K562 (cell line): ENCODE measurements at regions not wholly inside any gene's neighbourhood (a gene's known extent, or its start where the extent isn't known, plus 50 kb on each side); places are given as distances from the start of the nearest gene placed in this dataset.

ENCODE experiments used
- ATAC-seq: fragments of 200-7000 bp; cut with Tn5 transposase; 3 replicates; pipeline ENCODE4 v1.9.1; 2020; ENCODE audit warnings: moderate library complexity
- BruUV-seq: library from RNA; stranded (reverse); fragments of 400-500 nt; replicated peaks from 2 replicates; lab custom pipeline; 2021; lab: Mats Ljungman, UMichigan
- CTCF ChIA-PET: fragments of 300-600 bp; formaldehyde crosslinking; extraction: SDS; loops from one replicate; lab custom pipeline; 2021; ENCODE audit warnings: low intra/inter-chr PET ratio; lab: Yijun Ruan, JAX
- POLR2A ChIA-PET: fragments of 300-600, 350-650 bp; sonication (Branson Sonifier 250); formaldehyde crosslinking; extraction: SDS; loops from one replicate; lab custom pipeline; 2021; ENCODE audit warnings: antibody characterized with exemption, inconsistent platforms; lab: Yijun Ruan, JAX
- DNase-seq, 4 experiments: peaks; one replicate each; pipeline versions ENCODE4 v3.0.0 to v3.0.0-alpha.2; 2011 to 2018; ENCODE audit warnings: low spot score in 3 of 4, mixed read lengths in 3 of 4; ENCODE audit errors: extremely low read depth in 1 of 4
- FAIRE-seq: peaks from 2 replicates; lab custom pipeline; 2011; peaks lifted over from hg19 to GRCh38; lab: Jason Lieb, UNC
- H2AFZ ChIP-seq: 2 replicates; pipeline ENCODE4 v1.6.0; 2011; ENCODE audit warnings: low read depth, low read length, control low read depth, inconsistent platforms
- H3K27ac ChIP-seq: fragments of 200-600 bp; 3 replicates; pipeline ENCODE4 v1.8.0; 2011; ENCODE audit warnings: low read depth, mild to moderate bottlenecking, control low read depth, inconsistent platforms, low read length, moderate library complexity, mixed read lengths; ENCODE audit errors: extremely low read depth
- H3K27me3 ChIP-seq, 2 experiments: fragments of 300-600 bp in 1 of 2; 2 replicates in 1 of 2; 3 replicates in 1 of 2; pipeline versions ENCODE4 v1.6.0 to v1.8.0; 2011; ENCODE audit warnings: inconsistent platforms in 2 of 2, low read length in 2 of 2, mild to moderate bottlenecking in 1 of 2, mixed read lengths in 1 of 2, moderate library complexity in 1 of 2; ENCODE audit not compliant: control insufficient read depth in 2 of 2, insufficient read depth in 2 of 2
- H3K36me3 ChIP-seq: fragments of 300-600 bp; 3 replicates; pipeline ENCODE4 v1.8.0; 2011; ENCODE audit warnings: mild to moderate bottlenecking, low read length, inconsistent platforms; ENCODE audit not compliant: control insufficient read depth, insufficient read depth
- H3K4me1 ChIP-seq, 2 experiments: fragments of 200-600 bp in 1 of 2; replicated peaks in 1 of 2; 2 replicates in 1 of 2; 3 replicates in 1 of 2; pipeline versions ENCODE4 v1.5.1 to v1.8.0; 2011; ENCODE audit warnings: inconsistent platforms in 2 of 2, low read length in 2 of 2, mild to moderate bottlenecking in 1 of 2, mixed read lengths in 1 of 2, moderate library complexity in 1 of 2; ENCODE audit not compliant: control insufficient read depth in 2 of 2, insufficient read depth in 2 of 2
- H3K4me2 ChIP-seq: 2 replicates; pipeline ENCODE4 v1.6.1; 2011; ENCODE audit warnings: low read length, control low read depth, inconsistent platforms, mixed read lengths; ENCODE audit not compliant: insufficient read depth
- H3K4me3 ChIP-seq: fragments of 200-600 bp; sonication (generic), shearing (Covaris generic); 2 replicates; pipeline ENCODE4 v1.5.1; 2016; ENCODE audit warnings: control low read depth, inconsistent platforms
- H3K79me2 ChIP-seq: fragments of 200-600 bp; 3 replicates; pipeline ENCODE4 v1.8.0; 2011; ENCODE audit warnings: low read length, inconsistent platforms; ENCODE audit not compliant: control insufficient read depth, insufficient read depth
- H3K9ac ChIP-seq, 2 experiments: 2 replicates each; pipeline versions ENCODE4 v1.6.0 to v1.6.1; 2011; ENCODE audit warnings: low read depth in 2 of 2, low read length in 2 of 2, control low read depth in 1 of 2, inconsistent platforms in 1 of 2, mild to moderate bottlenecking in 1 of 2, mixed read lengths in 1 of 2; ENCODE audit not compliant: insufficient read depth in 1 of 2
- H3K9me1 ChIP-seq: one replicate; pipeline ENCODE4 v1.6.0; 2011; ENCODE audit warnings: inconsistent platforms, mild to moderate bottlenecking, low read length, moderate library complexity; ENCODE audit not compliant: control insufficient read depth, insufficient read depth
- H3K9me3 ChIP-seq: replicated peaks from 2 replicates; pipeline ENCODE4 v1.5.1; 2011; ENCODE audit warnings: low read depth, low read length, inconsistent platforms; ENCODE audit not compliant: control insufficient read depth, insufficient read depth
- H4K20me1 ChIP-seq: replicated peaks from 2 replicates; pipeline ENCODE4 v1.6.1; 2011; ENCODE audit warnings: low read length, inconsistent platforms, mixed read lengths; ENCODE audit not compliant: control insufficient read depth, insufficient read depth
- CBFA2T2 ChIP-seq: fragments of 450-650 bp; conservative IDR thresholded peaks from 2 replicates; pipeline ENCODE4 v1.6.1; 2017; ENCODE audit warnings: mild to moderate bottlenecking
- CCNT2 ChIP-seq: IDR thresholded peaks from 2 replicates; pipeline ENCODE4 v1.6.1; 2011; ENCODE audit warnings: borderline replicate concordance, low read depth, mild to moderate bottlenecking, moderate library complexity, mixed read lengths, low read length; ENCODE audit not compliant: insufficient read length; ENCODE audit errors: extremely low read depth
- CREBBP ChIP-seq: IDR thresholded peaks from one replicate; pipeline ENCODE4 v1.6.1; 2012; ENCODE audit warnings: low read depth, mild to moderate bottlenecking, control low read depth, inconsistent platforms, low read length
- CTCFL ChIP-seq: IDR thresholded peaks from 2 replicates; pipeline ENCODE4 v1.6.1; 2011; ENCODE audit warnings: borderline replicate concordance, low read depth, mild to moderate bottlenecking, moderate library complexity, low read length; ENCODE audit not compliant: insufficient read depth, poor library complexity, severe bottlenecking
- CXXC5 ChIP-seq: fragments of 250-450 bp; sonication (Bioruptor Pico); IDR thresholded peaks from 2 replicates; pipeline ENCODE4 v1.8.0; 2022; ENCODE audit warnings: inconsistent platforms, mild to moderate bottlenecking, moderate library complexity
- E2F6 ChIP-seq, 2 experiments: IDR thresholded peaks; 2 replicates each; pipeline ENCODE4 v1.6.1; 2011; ENCODE audit warnings: borderline replicate concordance in 1 of 2, control low read depth in 1 of 2, low read depth in 1 of 2, low read length in 1 of 2, mild to moderate bottlenecking in 1 of 2, mixed read lengths in 1 of 2, moderate library complexity in 1 of 2; ENCODE audit not compliant: insufficient read depth in 1 of 2, insufficient read length in 1 of 2, poor library complexity in 1 of 2, severe bottlenecking in 1 of 2; ENCODE audit errors: extremely low read depth in 1 of 2
- GMEB1 ChIP-seq: fragments of 250-450 bp; sonication (Bioruptor Pico); IDR thresholded peaks from 2 replicates; pipeline ENCODE4 v1.4.0; 2020; ENCODE audit warnings: mild to moderate bottlenecking
- HDAC6 ChIP-seq: IDR thresholded peaks from 2 replicates; pipeline ENCODE4 v1.6.1; 2012; ENCODE audit warnings: low read depth, mild to moderate bottlenecking, control low read depth, inconsistent platforms, low read length, moderate library complexity
- HNRNPLL ChIP-seq: fragments of 200-400 bp; formaldehyde crosslinking; IDR thresholded peaks from 2 replicates; pipeline ENCODE4 v1.6.1; 2017; ENCODE audit warnings: low read length, low read depth, mild to moderate bottlenecking; ENCODE audit not compliant: poor library complexity, severe bottlenecking
- ID3 ChIP-seq, 2 experiments: fragments of 250-450 bp in 1 of 2; fragments of 450-650 bp in 1 of 2; sonication (Bioruptor Pico) in 1 of 2; IDR thresholded peaks; 2 replicates each; pipeline versions ENCODE4 v1.6.1 to v1.8.0; 2016 to 2021; ENCODE audit warnings: mild to moderate bottlenecking in 2 of 2, moderate library complexity in 2 of 2, missing compliant biosample characterization in 1 of 2, missing genetic modification characterization in 1 of 2
- MEF2D ChIP-seq: conservative IDR thresholded peaks from 2 replicates; pipeline ENCODE4 v1.6.1; 2016; ENCODE audit warnings: low read depth, missing genetic modification characterization, missing compliant biosample characterization
- THAP12 ChIP-seq: fragments of 250-450 bp; sonication (Bioruptor Pico); IDR thresholded peaks from 2 replicates; pipeline ENCODE4 v1.9.0; 2021; ENCODE audit warnings: mild to moderate bottlenecking, inconsistent platforms
- ZNF175 ChIP-seq: fragments of 200-800 bp; sonication (Bioruptor generic); IDR thresholded peaks from 2 replicates; pipeline ENCODE4 v1.6.1; 2016; ENCODE audit warnings: low read depth, mild to moderate bottlenecking, missing genetic modification characterization, missing compliant biosample characterization
- WGBS: fragments of 100-300 bp; shearing (Covaris generic); methylation state at CpG from one replicate; pipeline ENCODE4 v1.1.6; 2016; ENCODE audit warnings: low coverage, mixed read lengths; ENCODE audit not compliant: insufficient coverage; ENCODE audit errors: missing lambda C conversion rate; 5-methylcytosine and 5-hydroxymethylcytosine counted together
- in situ Hi-C: fragments of 300-500 bp; cut with MboI; formaldehyde crosslinking; loops from 4 replicates; pipeline ENCODE4 v1.15.0; 2018; ENCODE audit warnings: inconsistent platforms, mixed read lengths
- intact Hi-C: fragments of 100-400 bp; cut with micrococcal nuclease; formaldehyde crosslinking; loops from 2 replicates; pipeline ENCODE4 v1.14.2; 2022

- POLR2A ChIA-PET = interaction anchor here (3.0 kb wide), 1 partner anchor 10 kb away, joined by 9 read pairs; no protein-coding TSS in a partner anchor
- TF ChIP-seq CREBBP = no peak
- TF ChIP-seq CBFA2T2 = no peak
- no peak for TF ChIP-seq GMEB1 (CRISPR knock-in tag)
- no peak for TF ChIP-seq CCNT2
- TF ChIP-seq HDAC6 = no peak
- TF ChIP-seq MEF2D (tag) = no peak
- TF ChIP-seq E2F6 (IDR thresholded peaks at IDR 0.05; ENCODE audit: borderline replicate concordance in 1 of 2, extremely low read depth in 1 of 2, insufficient read depth in 1 of 2, insufficient read length in 1 of 2, low read depth in 1 of 2, low read length in 1 of 2, poor library complexity in 1 of 2, severe bottlenecking in 1 of 2) = no peak
- no peak for TF ChIP-seq ID3 (CRISPR knock-in tag; IDR thresholded peaks at IDR 0.05)
- no peak for TF ChIP-seq ID3 (tag; IDR thresholded peaks at IDR 0.05)
- no peak for TF ChIP-seq CTCFL
- no peak for TF ChIP-seq CXXC5 (CRISPR knock-in tag)
- no peak for TF ChIP-seq ZNF175 (CRISPR knock-in tag)
- no peak for TF ChIP-seq HNRNPLL
- no peak for TF ChIP-seq THAP12 (CRISPR knock-in tag)
These were observed 150.3 kb downstream of the ETS2 start for GRCh38 chr21:38956007-38956406.

More at GRCh38 chr21:38956007-38956406, 150.3 kb downstream of the ETS2 start:
- H3K79me2 ChIP-seq = no peaks in the 10 kb centered on the region
- H3K4me1 ChIP-seq = peaks cover 3 to 49% of the 10 kb centered on the region in 2 experiments; a peak in 4 of 5 replicates
- 19% methylated on average over 6 of the region's 6 CpGs for WGBS
- no peaks in the 10 kb centered on the region for H4K20me1 ChIP-seq
- CTCF ChIA-PET = no interaction called here
- H2AFZ ChIP-seq = no peak overlapping the region
- H3K4me2 ChIP-seq = no peak overlapping the region
- H3K36me3 ChIP-seq = no peaks in the 10 kb centered on the region
- in situ Hi-C loops (no loop called here), intact Hi-C loops (no loop called here)
- H3K9me1 ChIP-seq = no peaks in the 10 kb centered on the region
- ATAC-seq (no peak), DNase-seq (no peak), FAIRE-seq (no peak)
- no TSS peak for BruUV-seq
- H3K9ac ChIP-seq = no peak overlapping the region
- no peak overlapping the region for H3K4me3 ChIP-seq
- peaks cover 0 to 14% of the 10 kb centered on the region in 2 experiments; a peak in 2 of 5 replicates for H3K27me3 ChIP-seq
- H3K9me3 ChIP-seq = no peaks in the 10 kb centered on the region
- no peak overlapping the region for H3K27ac ChIP-seq
